ENCODE measurements at regions not wholly inside any gene's neighbourhood (a gene's known extent, or its start where the extent isn't known, plus 50 kb on each side); places are given as distances from the start of the nearest gene placed in this dataset.
A peak's percentile ranks its signal among the peaks of the same experiment; 100 is the strongest.
"Not testable (repeated sequence)": the region's sequence is repeated elsewhere in the genome, so short reads cannot be mapped to it uniquely, and the experiment has no call there.

- DNase-seq (ENCODE audit: low spot score), result no peak
These were observed 78.8 kb downstream of the SOX1 start for GRCh38 chr13:112145551-112146360.

GRCh38 chr13:112150352-112150751 is 83.4 kb downstream of the SOX1 start:
- no peak for DNase-seq (ENCODE audit: low spot score)

- DNase-seq (ENCODE audit: low spot score), result no peak
These were observed 85.9 kb downstream of the SOX1 start for GRCh38 chr13:112152846-112153245.

- DNase-seq (ENCODE audit: low spot score), result no peak
These were observed 86.4 kb downstream of the SOX1 start for GRCh38 chr13:112153364-112153763.

DNA sequence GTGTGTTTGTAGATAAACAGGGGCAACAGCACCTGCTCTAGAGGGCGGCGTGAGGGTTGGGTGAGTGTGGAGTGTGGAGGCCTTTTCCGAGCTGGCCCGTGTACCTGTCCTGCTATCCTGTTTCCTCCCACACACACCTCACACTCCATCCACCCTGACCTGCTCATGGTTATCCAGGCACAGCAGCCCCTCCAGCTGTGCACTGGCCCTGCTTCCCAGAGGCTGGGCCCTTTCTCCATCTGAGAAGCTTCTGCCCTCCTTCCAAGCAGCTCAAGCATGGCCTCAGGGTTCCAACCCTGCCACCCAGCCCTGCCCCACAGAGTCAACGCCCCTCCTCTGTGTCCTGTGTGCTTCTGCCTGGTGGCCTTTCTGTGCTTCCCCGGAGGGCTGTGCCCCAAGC is 86.9 kb downstream of the SOX1 start:
- no peak for DNase-seq (ENCODE audit: low spot score)

DNA sequence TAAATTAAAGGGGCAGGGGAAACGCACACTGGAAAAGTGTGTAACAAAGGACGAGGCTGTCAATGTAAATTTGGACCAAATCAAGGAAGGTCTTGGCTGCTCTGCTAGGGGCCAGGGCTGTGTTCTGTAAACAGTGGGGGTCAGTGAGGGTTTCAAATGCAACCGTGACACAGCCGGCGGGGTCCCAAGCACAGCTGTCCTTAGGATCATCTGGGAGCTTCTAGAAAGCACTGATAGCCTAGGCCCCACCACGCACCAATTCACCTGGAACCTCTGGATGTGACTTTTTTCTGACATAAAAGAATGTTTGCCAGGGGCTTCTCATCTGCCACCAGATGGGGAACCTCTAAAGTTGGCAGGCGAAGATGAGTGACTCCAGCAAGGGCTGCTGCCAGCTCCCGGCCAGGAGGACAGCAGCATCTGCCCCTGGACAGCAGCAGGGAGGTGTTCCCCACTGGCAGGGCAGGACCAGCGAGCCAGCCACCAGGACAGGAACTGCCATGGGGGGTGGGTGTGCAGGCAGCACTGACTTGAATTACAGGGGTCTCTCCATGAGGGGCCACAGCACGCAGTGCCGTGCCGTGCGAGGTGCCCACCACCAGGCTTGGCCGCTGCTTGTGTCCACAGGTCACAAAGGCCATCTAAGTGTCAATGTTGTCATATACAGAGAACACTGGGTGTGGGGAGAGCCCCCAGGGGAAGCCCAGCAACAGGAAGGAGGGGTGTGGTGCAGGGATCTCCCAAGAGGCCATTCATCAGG is 87.5 kb downstream of the SOX1 start:
- no peak for DNase-seq (ENCODE audit: low spot score)

GRCh38 chr13:112158961-112159360 is 92.0 kb downstream of the SOX1 start:
- DNase-seq (ENCODE audit: low spot score), result no peak

- no peak for DNase-seq (ENCODE audit: low spot score)
These were observed 92.9 kb downstream of the SOX1 start for GRCh38 chr13:112159575-112160547.

- DNase-seq (ENCODE audit: low spot score), result peak; percentile 11
These were observed 93.6 kb downstream of the SOX1 start for GRCh38 chr13:112160558-112160957.

DNA sequence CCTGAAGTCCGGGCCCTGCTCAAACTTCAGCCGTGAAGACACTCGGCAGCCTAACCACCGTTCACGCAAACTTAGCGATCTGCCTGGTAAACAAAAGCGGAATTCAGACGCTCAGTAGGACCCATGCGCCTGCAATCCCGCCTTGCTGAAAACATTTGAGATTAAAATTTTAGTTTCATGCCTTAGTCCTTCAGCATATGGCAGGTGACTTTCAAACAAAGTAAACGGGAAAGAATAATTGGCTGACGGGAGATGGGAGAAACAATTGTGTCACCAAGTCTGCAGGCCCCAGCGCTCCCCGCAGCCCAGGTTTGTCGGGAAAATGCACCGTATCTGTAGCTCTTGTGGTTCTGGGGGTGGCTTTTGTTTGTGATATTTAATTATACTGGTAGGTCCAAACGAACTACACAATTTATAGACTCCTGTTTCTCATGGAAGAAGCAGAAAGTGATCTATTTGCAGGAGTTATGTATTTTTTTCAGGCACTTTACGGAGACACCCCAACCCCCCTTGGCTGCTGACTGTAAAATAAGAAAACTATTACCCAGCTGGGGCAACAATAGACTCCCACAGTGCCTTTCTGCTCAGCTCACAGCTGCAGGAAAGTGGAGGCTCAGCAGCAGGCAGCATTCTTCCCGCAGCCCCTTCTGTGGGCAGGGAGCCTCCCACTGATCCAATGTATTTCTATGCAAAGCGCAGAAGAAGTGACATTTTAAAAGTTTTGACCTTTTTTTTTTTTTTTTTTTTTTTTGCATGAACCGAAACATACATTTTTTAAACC is 94.8 kb downstream of the SOX1 start:
- no peak for DNase-seq (ENCODE audit: low spot score)

GRCh38 chr13:112163691-112164660 is 97.0 kb downstream of the SOX1 start:
- DNase-seq (ENCODE audit: low spot score), result not testable (repeated sequence)

DNA sequence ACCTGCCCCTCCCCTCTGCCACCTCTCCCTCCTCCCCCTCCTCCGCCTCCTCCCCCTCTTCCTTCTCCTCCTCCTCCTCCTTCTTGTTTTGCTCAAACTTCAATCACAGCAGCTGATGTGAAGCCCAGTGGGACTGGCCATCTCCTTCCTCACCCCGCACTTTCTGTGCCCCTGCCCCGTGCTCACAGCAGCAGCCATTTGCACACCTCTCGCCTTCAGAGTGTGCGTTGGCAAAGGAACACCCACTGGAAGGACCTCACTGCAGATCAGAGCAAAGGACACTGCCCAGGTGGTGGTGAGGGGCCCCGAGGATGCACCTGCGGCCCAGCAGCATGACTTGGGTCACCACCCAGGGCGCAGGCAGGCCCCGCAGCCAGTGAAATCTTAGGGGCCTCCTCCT is 98.8 kb downstream of the SOX1 start:
- no peak for DNase-seq (ENCODE audit: low spot score)

GRCh38 chr13:112168761-112169160 is 101.8 kb downstream of the SOX1 start:
- DNase-seq (ENCODE audit: low spot score), result no peak

DNA sequence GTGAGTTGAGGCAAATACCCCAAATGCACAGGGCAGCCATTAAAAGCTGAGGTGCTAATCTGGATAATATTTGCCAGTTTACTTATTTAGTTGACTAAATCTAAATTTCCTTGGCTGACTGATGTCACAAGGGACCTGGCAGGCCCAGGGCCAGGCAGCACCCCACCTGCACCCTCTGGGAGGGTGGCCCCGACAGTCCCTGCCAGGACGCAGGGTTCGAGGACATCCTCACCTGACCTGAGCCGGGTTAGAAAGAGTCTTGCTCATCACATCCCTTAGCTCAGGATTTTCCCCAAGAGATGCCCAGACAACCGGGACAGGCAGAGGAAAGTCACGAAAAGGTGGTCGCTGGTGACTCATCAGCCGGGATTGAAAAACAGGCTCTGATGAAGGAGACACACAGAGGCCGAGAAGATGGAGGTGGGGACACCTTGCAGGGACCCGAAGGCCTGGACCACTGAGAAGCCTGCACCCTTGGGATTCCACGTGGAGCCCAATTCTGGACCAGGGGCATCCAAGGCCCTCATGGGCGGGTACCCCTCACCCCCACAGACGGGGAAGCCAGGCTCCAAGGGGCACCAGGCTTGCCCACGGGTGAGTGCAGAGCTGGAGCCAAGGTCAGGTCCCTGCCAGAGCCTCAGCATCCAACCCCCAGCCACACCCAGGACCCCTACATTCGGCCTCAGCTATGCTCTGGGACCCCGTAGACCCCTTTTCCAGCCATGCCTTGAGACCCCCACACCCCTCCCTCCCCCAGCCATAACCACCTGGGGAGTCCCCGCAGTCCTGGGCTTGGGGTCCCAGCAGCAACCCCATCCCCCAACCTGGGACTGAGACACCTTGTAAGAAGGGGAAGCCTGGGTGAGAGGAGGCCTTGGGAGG is 103.2 kb downstream of the SOX1 start:
- no peak for DNase-seq (ENCODE audit: low spot score)

GRCh38 chr13:112170823-112171569 is 104.0 kb downstream of the SOX1 start:
- no peak for DNase-seq (ENCODE audit: low spot score)

- DNase-seq (ENCODE audit: low spot score), result no peak
These were observed 104.6 kb downstream of the SOX1 start for GRCh38 chr13:112171570-112171965.

DNA sequence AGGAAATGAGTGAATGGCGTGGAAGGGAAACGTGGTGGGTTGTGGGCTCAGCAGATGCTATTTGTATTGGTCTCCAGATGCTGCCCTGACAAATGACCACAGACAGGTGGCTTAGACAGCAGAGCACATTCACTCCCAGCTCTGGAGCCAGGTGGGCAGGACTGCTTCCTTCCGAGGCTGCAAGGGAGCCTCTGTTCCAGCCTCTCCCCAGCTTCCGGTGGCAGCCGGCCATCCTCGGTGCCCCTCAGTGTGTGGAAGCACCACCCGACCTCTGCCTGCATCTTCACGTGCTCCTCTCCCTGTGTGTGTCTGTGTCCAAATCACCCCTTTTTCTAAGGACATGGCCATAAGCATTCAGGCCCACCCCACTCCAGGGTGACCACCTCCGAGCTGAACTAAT is 105.1 kb downstream of the SOX1 start:
- no peak for DNase-seq (ENCODE audit: low spot score)

DNA sequence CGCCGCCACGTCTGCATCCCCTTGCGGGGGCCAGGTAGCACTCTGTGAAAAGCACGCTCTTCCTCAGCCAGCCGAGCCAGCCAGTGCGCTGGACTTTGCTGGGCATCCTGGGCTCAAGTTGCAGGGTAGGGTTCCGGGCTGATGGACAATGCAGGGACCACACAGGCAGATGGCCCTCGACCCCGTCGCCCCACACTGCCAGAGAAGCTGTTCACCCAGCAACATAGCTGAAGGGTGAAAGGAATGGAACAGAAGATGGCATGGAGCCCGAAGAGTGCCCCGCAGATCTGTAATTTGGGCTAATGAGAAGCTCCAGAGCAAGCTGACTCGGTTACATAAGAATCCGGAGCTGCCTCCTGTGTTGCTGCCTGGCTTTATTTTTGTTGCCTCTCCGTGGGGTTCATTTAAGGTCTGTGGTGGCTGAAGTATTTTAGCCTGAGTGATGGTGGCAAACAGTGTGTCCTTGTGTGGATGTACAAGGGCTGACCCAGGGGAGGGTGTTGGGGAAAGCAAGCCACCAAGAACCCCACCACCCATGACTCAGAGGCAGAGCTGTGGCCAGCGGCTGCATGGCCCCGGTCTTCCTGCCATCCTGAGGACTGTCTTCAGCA is 105.8 kb downstream of the SOX1 start:
- no peak for DNase-seq (ENCODE audit: low spot score)

All from COLO829 (cell line).